T-helper 2 cell treated with Interferon-gamma antibody and Interleukin-4, amounts not matched to agents 100 ng/mL and 5 ng/mL, for 36 hours (primary cell): ENCODE measurements at regions not wholly inside any gene's neighbourhood (a gene's known extent, or its start where the extent isn't known, plus 50 kb on each side); places are given as distances from the start of the nearest gene placed in this dataset.

Experiments used
- intact Hi-C: fragments of 100-400 bp; cut with micrococcal nuclease; formaldehyde crosslinking; loops from one replicate; pipeline ENCODE4 v1.15.1; 2023

DNA sequence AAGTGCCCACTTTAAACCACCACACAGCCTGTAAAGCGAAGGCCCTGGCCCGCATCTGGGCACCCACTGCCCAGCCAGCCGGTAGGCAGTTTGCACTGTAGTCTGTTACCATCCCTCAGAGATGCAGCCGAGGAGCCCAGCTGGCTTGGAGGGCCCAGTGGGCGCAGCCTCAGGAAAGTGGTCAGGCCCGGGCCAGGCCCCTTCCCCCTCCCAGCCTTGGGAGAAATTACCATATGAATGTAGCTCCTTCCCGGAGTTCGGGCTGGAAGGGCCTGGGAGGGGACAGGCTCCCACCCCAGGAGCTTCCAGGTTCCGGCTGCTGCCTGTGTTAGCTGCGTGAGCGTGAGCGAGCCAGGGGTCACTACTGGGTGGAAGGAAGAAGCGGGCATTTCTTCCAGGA, 325.4 kb downstream of the SEC14L1 start:
- intact Hi-C loops: no loop called here

- intact Hi-C loops: no loop called here
These were observed 325.9 kb downstream of the SEC14L1 start for GRCh38 chr17:77466596-77467223.

DNA sequence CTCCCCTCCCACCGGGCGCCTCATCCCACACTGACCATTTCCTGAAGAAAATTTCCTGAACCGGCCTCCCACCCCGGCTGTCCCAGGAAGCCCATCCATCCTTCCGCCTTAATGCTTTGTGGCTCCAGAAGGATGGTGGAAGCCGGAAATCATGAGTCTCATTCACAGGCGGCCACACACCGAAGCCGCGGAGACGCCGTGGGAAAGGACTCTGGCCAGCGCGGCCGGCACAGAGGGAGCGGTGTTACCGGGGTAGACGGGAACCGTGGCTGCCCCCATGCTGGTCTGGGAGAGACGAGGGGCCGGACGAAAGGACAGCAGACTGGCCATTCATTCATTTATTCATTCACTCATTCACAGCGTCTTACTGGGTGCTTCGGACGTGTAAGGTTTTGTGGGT, 326.8 kb downstream of the SEC14L1 start:
- intact Hi-C loops: no loop called here

DNA sequence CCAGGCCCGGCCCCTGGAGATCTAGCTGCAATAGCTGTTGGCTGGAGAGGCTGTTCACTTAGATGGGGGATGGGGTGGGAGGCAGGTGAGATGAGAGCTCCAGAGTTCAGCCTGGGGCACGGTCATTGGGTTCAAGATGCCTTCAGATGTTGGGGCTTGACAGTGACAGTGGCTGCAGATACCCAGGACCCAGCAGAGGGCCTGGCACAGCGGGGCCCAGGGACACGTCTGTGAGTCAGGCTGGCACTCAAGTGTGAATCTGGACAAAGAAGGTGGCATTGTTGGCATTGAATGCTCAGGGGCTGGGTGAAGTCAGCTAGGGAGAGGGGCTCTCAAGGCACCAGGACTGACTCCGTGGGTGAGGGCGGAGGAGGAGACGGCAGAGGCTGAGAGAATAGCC, 328.1 kb downstream of the SEC14L1 start:
- intact Hi-C loops: no loop called here

- intact Hi-C loops: loop anchor here (5.0 kb wide), 1 partner anchor 38 kb away; no protein-coding TSS in a partner anchor
These were observed 329.6 kb downstream of the SEC14L1 start for GRCh38 chr17:77470330-77470786.

DNA sequence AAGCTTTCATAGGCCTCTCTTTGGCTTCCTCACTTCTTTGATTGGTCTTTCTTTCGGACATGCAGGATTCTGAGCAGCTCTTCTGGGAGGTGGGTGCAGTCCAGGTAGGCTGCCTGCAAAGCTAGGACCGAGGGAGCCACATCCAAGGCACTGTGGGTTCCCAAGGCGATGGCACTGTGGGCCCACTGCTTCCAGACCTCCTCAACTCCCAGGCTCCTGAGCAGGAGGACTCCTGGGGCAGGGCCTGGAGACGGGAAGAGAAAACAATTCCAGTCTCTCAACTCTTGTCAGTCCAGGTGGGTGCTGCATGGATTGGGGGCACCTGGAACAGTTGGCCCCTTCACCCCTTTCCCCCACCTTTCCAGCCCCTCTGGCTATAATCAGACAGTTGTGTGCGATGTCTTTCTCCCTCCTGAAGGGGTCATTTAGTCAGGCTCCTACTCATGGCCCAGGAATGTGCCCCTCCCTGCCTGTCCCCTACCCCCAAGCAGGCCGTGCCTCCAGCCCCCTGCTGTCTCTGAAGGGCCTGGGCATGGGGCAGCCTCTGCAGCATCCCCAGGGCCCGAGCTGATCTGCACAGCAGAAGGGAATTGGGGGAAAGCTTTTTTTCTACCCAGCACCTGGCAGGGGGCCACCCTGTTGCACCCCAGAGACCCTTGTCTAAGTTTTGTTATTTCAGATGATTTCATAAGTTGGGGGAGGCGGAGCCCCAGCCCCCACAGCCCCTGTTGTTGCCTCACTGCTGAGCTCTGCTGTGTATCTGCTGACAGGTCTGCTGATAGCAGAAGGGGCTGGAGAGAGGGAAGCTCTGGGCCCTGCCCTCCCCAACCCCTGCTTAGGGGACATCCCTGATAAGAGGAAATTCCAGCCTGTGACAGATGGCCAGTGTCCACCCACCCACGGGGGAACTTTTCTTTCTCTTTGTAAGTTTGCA, 330.3 kb downstream of the SEC14L1 start:
- intact Hi-C loops: loop anchor here (5.0 kb wide), 1 partner anchor 39 kb away; no protein-coding TSS in a partner anchor

- intact Hi-C loops: loop anchor here (5.0 kb wide), 1 partner anchor 40 kb away; no protein-coding TSS in a partner anchor
These were observed 331.3 kb downstream of the SEC14L1 start for GRCh38 chr17:77471984-77472461.

- intact Hi-C loops: loop anchor here (5.0 kb wide), 1 partner anchor 40 kb away; no protein-coding TSS in a partner anchor
These were observed 331.9 kb downstream of the SEC14L1 start for GRCh38 chr17:77472468-77473310.

DNA sequence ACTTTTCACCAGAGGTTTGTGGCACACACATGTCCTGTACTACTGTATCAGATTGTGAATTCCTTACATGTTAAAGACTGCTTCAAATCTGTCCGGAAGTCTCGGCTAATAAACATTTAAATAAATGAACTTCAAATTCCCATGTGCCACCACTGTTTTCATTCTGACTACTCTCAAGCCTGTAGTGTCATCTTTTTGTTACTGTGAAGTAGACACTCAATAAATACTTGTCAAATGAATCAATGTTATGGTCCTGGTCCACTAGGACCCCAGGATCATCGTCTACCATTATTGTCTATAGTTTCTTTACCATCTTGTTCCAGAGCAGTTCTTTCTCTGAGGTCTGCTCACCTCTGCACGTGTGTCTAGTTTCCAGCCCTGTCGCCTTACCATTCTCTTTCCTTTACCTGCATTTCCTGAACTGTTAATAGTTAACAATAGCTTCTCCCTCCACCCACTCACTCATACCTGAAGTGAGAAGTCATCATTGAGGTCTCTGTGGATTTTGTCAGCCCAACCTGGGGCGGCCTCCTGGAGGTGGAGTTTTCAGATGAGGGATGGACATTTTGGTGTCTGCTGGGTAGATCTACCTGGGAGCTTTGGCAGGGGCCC, 333.0 kb downstream of the SEC14L1 start:
- intact Hi-C loops: loop anchor here (5.0 kb wide), 1 partner anchor 41 kb away; no protein-coding TSS in a partner anchor

DNA sequence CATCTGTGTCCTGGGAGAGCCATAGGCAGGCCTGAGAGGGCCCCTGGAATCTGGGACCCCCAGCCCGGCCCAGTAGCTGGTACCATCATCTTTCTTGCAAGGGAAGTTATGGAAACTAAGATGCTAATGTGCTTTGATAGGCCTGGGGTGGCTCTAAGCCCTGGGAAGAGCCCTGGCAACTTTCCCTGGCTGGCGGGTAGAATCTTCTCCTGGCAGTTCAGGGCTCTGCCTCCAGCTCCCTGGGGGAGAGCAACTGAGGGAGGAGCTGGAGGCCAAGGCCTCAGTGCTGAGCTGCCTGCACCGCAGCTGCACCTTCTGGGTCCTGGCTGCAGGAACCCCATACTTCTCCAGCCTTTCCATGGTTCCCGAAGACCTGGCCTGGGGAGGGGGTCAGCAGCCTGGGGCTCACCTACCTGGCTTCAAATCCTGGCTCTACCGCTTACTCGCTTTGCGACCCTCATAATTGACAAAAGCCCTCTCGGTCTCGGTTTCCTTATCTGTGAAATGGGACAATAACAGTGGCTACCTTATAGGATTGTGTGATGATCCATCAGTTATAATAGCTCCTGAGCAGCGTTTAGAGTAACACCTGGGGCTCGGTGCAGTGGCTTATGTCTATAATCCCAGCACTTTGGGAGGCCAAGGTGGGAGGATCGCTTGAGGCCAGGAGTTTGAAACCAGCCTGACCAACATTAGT, 333.7 kb downstream of the SEC14L1 start:
- intact Hi-C loops: loop anchor here (5.0 kb wide), 1 partner anchor 42 kb away; no protein-coding TSS in a partner anchor

GRCh38 chr17:77475016-77475976, 334.5 kb downstream of the SEC14L1 start:
- intact Hi-C loops: no loop called here

- intact Hi-C loops: no loop called here
These were observed 335.2 kb downstream of the SEC14L1 start for GRCh38 chr17:77476006-77476405.

- intact Hi-C loops: no loop called here
These were observed 335.7 kb downstream of the SEC14L1 start for GRCh38 chr17:77476498-77476897.

GRCh38 chr17:77476931-77477805, 336.4 kb downstream of the SEC14L1 start:
- intact Hi-C loops: no loop called here

DNA sequence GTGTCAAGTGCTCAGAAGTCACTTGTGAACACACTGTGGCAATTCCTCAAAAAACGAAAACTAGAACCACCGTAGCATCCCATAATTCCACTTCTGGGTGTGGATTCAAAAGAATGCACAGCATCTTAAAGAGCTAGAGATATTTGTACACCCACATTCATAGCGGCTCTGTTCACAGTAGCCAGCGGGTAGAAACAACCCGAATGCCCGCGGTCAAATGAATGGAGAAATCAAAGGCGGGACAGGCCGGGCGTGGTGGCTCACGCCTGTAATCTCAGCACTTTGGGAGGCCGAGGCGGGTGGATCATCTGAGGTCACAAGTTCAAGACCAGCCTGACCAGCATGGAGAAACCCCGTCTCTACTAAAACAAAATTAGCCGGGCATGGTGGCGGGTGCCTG, 337.5 kb downstream of the SEC14L1 start:
- intact Hi-C loops: no loop called here

- intact Hi-C loops: no loop called here
These were observed 338.1 kb downstream of the SEC14L1 start for GRCh38 chr17:77478899-77479298.

GRCh38 chr17:77479372-77480198, 338.8 kb downstream of the SEC14L1 start:
- intact Hi-C loops: no loop called here
